ENCODE measurements at regions not wholly inside any gene's neighbourhood (a gene's known extent, or its start where the extent isn't known, plus 50 kb on each side); places are given as distances from the start of the nearest gene placed in this dataset.
A peak's percentile ranks its signal among the peaks of the same experiment; 100 is the strongest.

- Histone ChIP-seq H3K9ac (no peak overlapping the region), H3K4me1 (peaks cover 0 to 10% (median 8%) of the 10 kb centered on the region in 10 experiments; a peak in 14 of 20 replicates), H3K27me3 (no peaks in the 10 kb centered on the region), H3K4me2 (no peak overlapping the region), H3K9me3 (replicated peaks in 1 of 11) (peaks cover 0 to 8% (median 0%) of the 10 kb centered on the region in 11 experiments; a peak in 1 of 22 replicates), H3K4me3 (no peak overlapping the region), H3K27ac (no peak overlapping the region), H4K20me1 (no peaks in the 10 kb centered on the region), H3K36me3 (no peaks in the 10 kb centered on the region)
- no peak for TF ChIP-seq Cebpa-rat (IDR thresholded peaks at IDR 0.05)
Measured at GRCh38 chr2:8365331-8365910, 316.4 kb upstream of the ID2 start.

- H4K20me1 ChIP-seq = no peaks in the 10 kb centered on the region
- no peak overlapping the region for H3K4me3 ChIP-seq
- peaks cover 0 to 8% (median 0%) of the 10 kb centered on the region in 11 experiments; a peak in 2 of 22 replicates for H3K9me3 ChIP-seq (replicated peaks in 1 of 11)
- TF ChIP-seq Cebpa-rat (IDR thresholded peaks at IDR 0.05) = no peak
- H3K36me3 ChIP-seq = no peaks in the 10 kb centered on the region
- no peaks in the 10 kb centered on the region for H3K27me3 ChIP-seq
- peaks cover 0 to 15% (median 14%) of the 10 kb centered on the region in 10 experiments; a peak in 14 of 20 replicates for H3K4me1 ChIP-seq
- no peak overlapping the region for H3K4me2 ChIP-seq
- H3K9ac ChIP-seq = no peak overlapping the region
- no peak overlapping the region for H3K27ac ChIP-seq
Measured at GRCh38 chr2:8367833-8368232, 314.0 kb upstream of the ID2 start.

- TF ChIP-seq Cebpa-rat (IDR thresholded peaks at IDR 0.05) = no peak
- Histone ChIP-seq H4K20me1 (no peaks in the 10 kb centered on the region), H3K27ac (no peak overlapping the region), H3K4me1 (peaks cover 0 to 15% (median 14%) of the 10 kb centered on the region in 10 experiments; a peak in 14 of 20 replicates), H3K9ac (no peak overlapping the region), H3K4me2 (no peak overlapping the region), H3K36me3 (no peaks in the 10 kb centered on the region), H3K27me3 (no peaks in the 10 kb centered on the region), H3K4me3 (no peak overlapping the region), H3K9me3 (replicated peaks in 1 of 11) (peaks cover 0 to 9% (median 3%) of the 10 kb centered on the region in 11 experiments; a peak in 3 of 22 replicates)
Measured at GRCh38 chr2:8368463-8368862, 313.4 kb upstream of the ID2 start.

DNA sequence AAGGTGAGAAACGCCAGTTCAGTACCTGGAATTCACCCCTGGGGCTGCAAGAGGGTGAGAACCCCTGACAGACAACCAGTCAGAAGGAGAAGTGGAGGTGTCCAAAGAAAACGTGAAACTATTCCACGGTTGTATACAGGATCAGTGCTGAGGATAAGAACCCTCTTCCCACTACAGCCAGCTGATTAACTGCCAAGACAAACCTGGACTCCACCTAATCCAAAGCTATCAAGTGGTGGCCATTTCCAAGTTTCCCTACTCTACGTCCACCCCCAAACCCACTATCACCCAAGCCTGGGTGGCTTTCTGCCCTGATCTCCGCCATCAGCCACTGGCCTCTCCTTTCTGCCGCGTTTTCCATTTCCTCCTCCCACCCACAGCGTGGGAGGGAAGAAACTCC is 312.3 kb upstream of the ID2 start:
- Histone ChIP-seq H3K27ac (no peak overlapping the region), H3K9me3 (replicated peaks in 1 of 11) (peaks cover 0 to 9% (median 3%) of the 10 kb centered on the region in 11 experiments; a peak in 3 of 22 replicates), H3K9ac (no peak overlapping the region), H3K4me3 (no peak overlapping the region), H3K36me3 (no peaks in the 10 kb centered on the region), H3K27me3 (no peaks in the 10 kb centered on the region), H3K4me2 (peak overlapping the region in 5 of 11 experiments; percentile 41 to 55 (median 52); a peak in 5 of 22 replicates), H4K20me1 (no peaks in the 10 kb centered on the region), H3K4me1 (peaks cover 0 to 15% (median 14%) of the 10 kb centered on the region in 10 experiments; a peak in 14 of 20 replicates)
- no peak for TF ChIP-seq Cebpa-rat (IDR thresholded peaks at IDR 0.05)

GRCh38 chr2:8370258-8370802 is 311.5 kb upstream of the ID2 start:
- Histone ChIP-seq H3K4me1 (peaks cover 0 to 15% (median 14%) of the 10 kb centered on the region in 10 experiments; a peak in 14 of 20 replicates), H4K20me1 (no peaks in the 10 kb centered on the region), H3K9ac (no peak overlapping the region), H3K9me3 (replicated peaks in 1 of 11) (peaks cover 0 to 9% (median under 1%) of the 10 kb centered on the region in 11 experiments; a peak in 3 of 22 replicates), H3K27me3 (no peaks in the 10 kb centered on the region), H3K4me2 (peak overlapping the region in 8 of 11 experiments; percentile 40 to 59 (median 53); a peak in 15 of 22 replicates), H3K27ac (no peak overlapping the region), H3K4me3 (no peak overlapping the region), H3K36me3 (no peaks in the 10 kb centered on the region)
- no peak for TF ChIP-seq Cebpa-rat (IDR thresholded peaks at IDR 0.05)

DNA sequence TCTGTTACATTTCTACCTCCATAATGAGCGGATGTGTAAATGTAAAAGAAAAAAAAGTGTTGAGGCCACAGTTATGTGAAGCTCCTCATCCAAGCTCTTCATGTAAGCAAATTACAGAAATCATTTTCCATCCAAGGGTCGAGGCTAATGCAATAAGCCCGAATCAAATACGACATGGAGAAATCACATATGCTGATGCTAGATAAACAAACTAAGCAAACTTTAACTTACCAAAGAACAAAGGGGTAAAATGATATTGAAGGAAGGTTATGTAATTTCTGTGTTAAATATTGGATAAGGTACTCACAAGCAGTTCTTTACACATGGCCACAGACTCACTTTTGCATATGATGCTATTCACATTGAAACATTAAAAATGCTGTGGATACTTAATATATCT is 310.2 kb upstream of the ID2 start:
- H3K27me3 ChIP-seq = no peaks in the 10 kb centered on the region
- H3K4me2 ChIP-seq = no peak overlapping the region
- H3K4me1 ChIP-seq = peaks cover 2 to 21% (median 16%) of the 10 kb centered on the region in 10 experiments
- no peaks in the 10 kb centered on the region for H4K20me1 ChIP-seq
- H3K9me3 ChIP-seq (replicated peaks in 1 of 11) = peaks cover 0 to 9% (median 0%) of the 10 kb centered on the region in 11 experiments; a peak in 2 of 22 replicates
- no peak overlapping the region for H3K4me3 ChIP-seq
- no peak for TF ChIP-seq Cebpa-rat (IDR thresholded peaks at IDR 0.05)
- no peak overlapping the region for H3K27ac ChIP-seq
- H3K36me3 ChIP-seq = no peaks in the 10 kb centered on the region
- H3K9ac ChIP-seq = no peak overlapping the region

DNA sequence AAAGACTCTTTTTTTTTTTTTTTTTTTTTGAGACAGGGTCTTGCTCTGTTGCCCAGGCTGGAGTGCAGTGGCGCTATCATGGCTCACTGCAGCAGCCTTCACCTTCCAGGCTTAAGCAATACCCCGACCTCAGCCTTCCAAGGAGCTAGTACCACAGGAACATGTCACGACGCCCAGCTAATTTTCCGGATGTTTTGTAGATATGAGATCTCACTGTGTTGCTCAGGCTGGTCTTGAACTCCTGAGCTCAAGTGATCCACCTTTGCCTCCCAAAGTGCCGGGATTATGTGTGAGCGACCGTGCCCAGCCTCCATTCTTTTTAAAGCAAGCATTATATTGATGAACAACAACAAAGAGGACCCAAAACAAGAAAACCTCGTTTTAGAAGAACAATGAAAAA is 307.1 kb upstream of the ID2 start:
- peaks cover 0 to 9% (median 0%) of the 10 kb centered on the region in 11 experiments; a peak in 2 of 22 replicates for H3K9me3 ChIP-seq (replicated peaks in 1 of 11)
- no peak overlapping the region for H3K9ac ChIP-seq
- H3K27me3 ChIP-seq = no peaks in the 10 kb centered on the region
- H3K4me2 ChIP-seq = no peak overlapping the region
- no peaks in the 10 kb centered on the region for H4K20me1 ChIP-seq
- no peak overlapping the region for H3K4me3 ChIP-seq
- no peaks in the 10 kb centered on the region for H3K36me3 ChIP-seq
- no peak for TF ChIP-seq Cebpa-rat (IDR thresholded peaks at IDR 0.05)
- no peak overlapping the region for H3K27ac ChIP-seq
- peaks cover 20 to 50% (median 45%) of the 10 kb centered on the region in 10 experiments for H3K4me1 ChIP-seq

GRCh38 chr2:8376603-8377410 is 305.0 kb upstream of the ID2 start:
- Histone ChIP-seq H3K27me3 (no peaks in the 10 kb centered on the region), H4K20me1 (no peaks in the 10 kb centered on the region), H3K9me3 (replicated peaks in 1 of 11) (peaks cover 0 to 9% (median 0%) of the 10 kb centered on the region in 11 experiments; a peak in 2 of 22 replicates), H3K36me3 (no peaks in the 10 kb centered on the region), H3K9ac (no peak overlapping the region; a peak in 1 of 22 replicates), H3K4me1 (peaks cover 37 to 58% (median 51%) of the 10 kb centered on the region in 10 experiments), H3K4me2 (peak overlapping the region; percentile 44 to 96 (median 87)), H3K4me3 (no peak overlapping the region; a peak in 1 of 20 replicates), H3K27ac (peak overlapping the region in 5 of 11 experiments; percentile 0 to 41 (median 13); a peak in 5 of 22 replicates)
- TF ChIP-seq Cebpa-rat (IDR thresholded peaks at IDR 0.05) = no peak

Measured in BLaER1 treated with 17β-estradiol and CSF1 and Interleukin-3, amounts not matched to agents 10 nM and 100 nM (cell line).